ENCODE measurements at regions not wholly inside any gene's neighbourhood (a gene's known extent, or its start where the extent isn't known, plus 50 kb on each side); places are given as distances from the start of the nearest gene placed in this dataset.
A peak's percentile ranks its signal among the peaks of the same experiment; 100 is the strongest.

DNA sequence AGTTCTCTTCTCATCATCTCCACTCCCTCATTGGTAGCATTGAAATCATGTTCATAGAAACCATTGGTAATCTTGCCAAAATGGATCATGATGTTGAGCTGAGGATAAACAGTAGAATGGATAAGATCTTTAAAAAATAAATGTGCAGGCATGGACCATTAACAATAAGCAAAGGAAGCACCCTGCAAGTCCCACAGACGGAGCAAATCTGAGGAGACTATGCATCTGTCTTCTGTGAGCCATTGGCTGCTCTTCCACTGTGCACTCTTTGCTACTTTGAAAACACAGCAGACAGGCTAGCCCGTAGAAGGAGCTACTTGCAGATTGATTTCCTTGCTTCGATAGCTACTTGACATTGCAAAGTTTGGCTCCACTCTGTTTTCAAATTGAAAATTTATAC lies 535.0 kb downstream of the PKHD1 start:
- no TSS peak for BruUV-seq (replicated peaks)
- Histone ChIP-seq H3K4me3 (ENCODE audit: low read depth, low read length, poor library complexity, severe bottlenecking) (no peak overlapping the region), H3K9me3 (ENCODE audit: low read depth, low read length, poor library complexity, severe bottlenecking) (no peaks in the 10 kb centered on the region), H3K27me3 (replicated peaks; ENCODE audit: insufficient read depth, low read depth, low read length, poor library complexity) (peaks cover 4% of the 10 kb centered on the region), H3K36me3 (ENCODE audit: insufficient read depth, low read length, poor library complexity, severe bottlenecking) (no peaks in the 10 kb centered on the region), H3K27ac (ENCODE audit: low read depth, low read length, poor library complexity, severe bottlenecking) (no peak overlapping the region), H3K4me1 (ENCODE audit: insufficient read depth, low read length, poor library complexity, severe bottlenecking) (no peaks in the 10 kb centered on the region)
- no peak for DNase-seq (ENCODE audit: low spot score)
- intact Hi-C loops (cut with micrococcal nuclease; ENCODE audit: unreplicated experiment) = no loop called here
- no peak for TF ChIP-seq CTCF (conservative IDR thresholded peaks at IDR 0.05; ENCODE audit: low read depth, low read length)
- TF ChIP-seq EZH2 (IDR thresholded peaks at IDR 0.05; ENCODE audit: borderline replicate concordance, low read depth, low read length, poor library complexity, severe bottlenecking) = no peak
- CTCF ChIA-PET = no interaction called here
- POLR2A ChIA-PET (ENCODE audit: low non-redundant PET) = no interaction called here

- H3K36me3 ChIP-seq (ENCODE audit: insufficient read depth, low read length, poor library complexity, severe bottlenecking) = no peaks in the 10 kb centered on the region
- DNase-seq (ENCODE audit: low spot score) = no peak
- no TSS peak for BruUV-seq (replicated peaks)
- TF ChIP-seq EZH2 (IDR thresholded peaks at IDR 0.05; ENCODE audit: borderline replicate concordance, low read depth, low read length, poor library complexity, severe bottlenecking) = no peak
- no peak for TF ChIP-seq CTCF (conservative IDR thresholded peaks at IDR 0.05; ENCODE audit: low read depth, low read length)
- ChIA-PET POLR2A (ENCODE audit: low non-redundant PET) (no interaction called here), CTCF (no interaction called here)
- no peak overlapping the region for H3K4me3 ChIP-seq (ENCODE audit: low read depth, low read length, poor library complexity, severe bottlenecking)
- no peaks in the 10 kb centered on the region for H3K9me3 ChIP-seq (ENCODE audit: low read depth, low read length, poor library complexity, severe bottlenecking)
- H3K27ac ChIP-seq (ENCODE audit: low read depth, low read length, poor library complexity, severe bottlenecking) = no peak overlapping the region
- peaks cover 4% of the 10 kb centered on the region for H3K27me3 ChIP-seq (replicated peaks; ENCODE audit: insufficient read depth, low read depth, low read length, poor library complexity)
- intact Hi-C loops (cut with micrococcal nuclease; ENCODE audit: unreplicated experiment) = no loop called here
- H3K4me1 ChIP-seq (ENCODE audit: insufficient read depth, low read length, poor library complexity, severe bottlenecking) = no peaks in the 10 kb centered on the region
These were observed 534.0 kb downstream of the PKHD1 start for GRCh38 chr6:51553246-51554015.

- no peaks in the 10 kb centered on the region for H3K9me3 ChIP-seq (ENCODE audit: low read depth, low read length, poor library complexity, severe bottlenecking)
- peak; percentile 3 for DNase-seq (ENCODE audit: low spot score)
- TF ChIP-seq EZH2 (IDR thresholded peaks at IDR 0.05; ENCODE audit: borderline replicate concordance, low read depth, low read length, poor library complexity, severe bottlenecking) (no peak), CTCF (conservative IDR thresholded peaks at IDR 0.05; ENCODE audit: low read depth, low read length) (no peak)
- no peaks in the 10 kb centered on the region for H3K4me1 ChIP-seq (ENCODE audit: insufficient read depth, low read length, poor library complexity, severe bottlenecking)
- no TSS peak for BruUV-seq (replicated peaks)
- intact Hi-C loops (cut with micrococcal nuclease; ENCODE audit: unreplicated experiment) = no loop called here
- no peak overlapping the region for H3K4me3 ChIP-seq (ENCODE audit: low read depth, low read length, poor library complexity, severe bottlenecking)
- H3K27me3 ChIP-seq (replicated peaks; ENCODE audit: insufficient read depth, low read depth, low read length, poor library complexity) = peaks cover 4% of the 10 kb centered on the region
- H3K27ac ChIP-seq (ENCODE audit: low read depth, low read length, poor library complexity, severe bottlenecking) = no peak overlapping the region
- ChIA-PET CTCF (no interaction called here), POLR2A (ENCODE audit: low non-redundant PET) (no interaction called here)
- H3K36me3 ChIP-seq (ENCODE audit: insufficient read depth, low read length, poor library complexity, severe bottlenecking) = no peaks in the 10 kb centered on the region
These were observed 533.4 kb downstream of the PKHD1 start for GRCh38 chr6:51554029-51554428.

Measured in A673 (cell line).